Loucy (cell line): ENCODE measurements at regions not wholly inside any gene's neighbourhood (a gene's known extent, or its start where the extent isn't known, plus 50 kb on each side); places are given as distances from the start of the nearest gene placed in this dataset.

Experiments
- H2AFZ ChIP-seq: fragments of 200-600 bp; sonication (generic); 2 replicates; pipeline ENCODE4 v1.6.0; 2016; ENCODE audit warnings: antibody characterized with exemption, mild to moderate bottlenecking, low read length, moderate library complexity
- H3F3A ChIP-seq: fragments of 200-600 bp; 2 replicates; pipeline ENCODE4 v1.6.0; 2016; ENCODE audit warnings: antibody characterized with exemption, low read depth, mild to moderate bottlenecking
- H3K27me3 ChIP-seq: fragments of 200-600 bp; sonication (generic); 2 replicates; pipeline ENCODE4 v1.6.1; 2014; ENCODE audit warnings: low read length, mild to moderate bottlenecking; ENCODE audit not compliant: insufficient read depth, poor library complexity, severe bottlenecking
- H3K36me3 ChIP-seq: fragments of 200-600 bp; sonication (generic); 2 replicates; pipeline ENCODE4 v1.6.1; 2016; ENCODE audit warnings: low read length; ENCODE audit not compliant: insufficient read depth
- H3K4me1 ChIP-seq: fragments of 200-600 bp; sonication (generic); 2 replicates; pipeline ENCODE4 v1.5.1; 2014; ENCODE audit warnings: low read length, mild to moderate bottlenecking; ENCODE audit not compliant: insufficient read depth, poor library complexity, severe bottlenecking
- H3K4me2 ChIP-seq: fragments of 200-600 bp; sonication (generic); 2 replicates; pipeline ENCODE4 v1.6.0; 2014; ENCODE audit warnings: antibody characterized with exemption, low read length, low read depth, mild to moderate bottlenecking; ENCODE audit not compliant: poor library complexity, severe bottlenecking
- H3K4me3 ChIP-seq: fragments of 200-600 bp; sonication (generic); 2 replicates; pipeline ENCODE4 v1.5.1; 2014; ENCODE audit warnings: low read length, mild to moderate bottlenecking, mixed read lengths; ENCODE audit not compliant: poor library complexity, severe bottlenecking
- H3K79me2 ChIP-seq: fragments of 200-600 bp; sonication (generic); 2 replicates; pipeline ENCODE4 v1.6.1; 2014; ENCODE audit warnings: low read length; ENCODE audit not compliant: insufficient read depth
- H3K9ac ChIP-seq: fragments of 200-600 bp; sonication (generic); 2 replicates; pipeline ENCODE4 v1.6.0; 2014; ENCODE audit warnings: mild to moderate bottlenecking, low read depth, low read length, moderate library complexity; ENCODE audit not compliant: poor library complexity, severe bottlenecking
- H3K9me2 ChIP-seq: fragments of 200-600 bp; sonication (generic); replicated peaks from 2 replicates; pipeline ENCODE4 v1.6.1; 2016; ENCODE audit warnings: low read depth, low read length, mixed read lengths
- H3K9me3 ChIP-seq: fragments of 200-600 bp; sonication (generic); 2 replicates; pipeline ENCODE4 v1.6.1; 2014; ENCODE audit warnings: mild to moderate bottlenecking, antibody characterized with exemption, low read length, low read depth; ENCODE audit not compliant: insufficient read depth
- H4K20me1 ChIP-seq: fragments of 200-600 bp; sonication (generic); 2 replicates; pipeline ENCODE4 v1.6.0; 2014; ENCODE audit warnings: antibody characterized with exemption, low read length, mild to moderate bottlenecking; ENCODE audit not compliant: insufficient read depth, poor library complexity, severe bottlenecking
- EZH2phosphoT487 ChIP-seq: fragments of 200-600 bp; IDR thresholded peaks from 2 replicates; pipeline ENCODE4 v1.6.1; 2018; ENCODE audit warnings: antibody characterized with exemption, mild to moderate bottlenecking, moderate library complexity, borderline replicate concordance
- TF ChIP-seq, protein P1 (sequence below): fragments of 200-600 bp; sonication (generic); conservative IDR thresholded peaks from 2 replicates; pipeline ENCODE4 v1.5.1; 2014; ENCODE audit warnings: mild to moderate bottlenecking, antibody characterized with exemption, low read length

DNA sequence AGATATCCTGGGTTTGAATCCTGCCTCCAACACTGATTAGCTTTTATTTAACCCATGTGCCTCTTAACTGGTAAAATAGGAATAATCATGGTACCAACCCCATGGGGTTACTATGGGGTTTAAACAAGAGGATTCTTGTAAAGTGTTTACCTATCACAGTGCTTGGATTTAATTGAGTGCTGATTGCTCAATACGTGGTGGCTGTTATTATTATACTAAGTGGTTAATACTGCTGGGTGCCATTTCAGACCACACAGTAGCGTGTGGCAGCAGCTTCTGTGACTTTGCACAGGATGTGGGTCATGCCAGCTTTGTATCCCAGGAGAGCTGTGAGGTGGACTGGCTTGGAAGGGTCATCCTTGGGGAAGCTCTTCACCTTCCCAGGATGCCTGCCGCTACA, 177.2 kb downstream of the SEC23IP start:
- H3K4me2 ChIP-seq: no peak overlapping the region
- no peaks in the 10 kb centered on the region for H3K9me2 ChIP-seq
- H3F3A ChIP-seq: no peaks in the 10 kb centered on the region
- no peaks in the 10 kb centered on the region for H4K20me1 ChIP-seq
- H3K4me1 ChIP-seq: no peaks in the 10 kb centered on the region
- no peaks in the 10 kb centered on the region; the same call in 1 of the 2 replicates for H3K9me3 ChIP-seq
- H3K79me2 ChIP-seq: no peaks in the 10 kb centered on the region
- no peaks in the 10 kb centered on the region for H3K36me3 ChIP-seq
- H2AFZ ChIP-seq: no peak overlapping the region
- H3K9ac ChIP-seq: no peak overlapping the region
- TF ChIP-seq, protein P1, sequence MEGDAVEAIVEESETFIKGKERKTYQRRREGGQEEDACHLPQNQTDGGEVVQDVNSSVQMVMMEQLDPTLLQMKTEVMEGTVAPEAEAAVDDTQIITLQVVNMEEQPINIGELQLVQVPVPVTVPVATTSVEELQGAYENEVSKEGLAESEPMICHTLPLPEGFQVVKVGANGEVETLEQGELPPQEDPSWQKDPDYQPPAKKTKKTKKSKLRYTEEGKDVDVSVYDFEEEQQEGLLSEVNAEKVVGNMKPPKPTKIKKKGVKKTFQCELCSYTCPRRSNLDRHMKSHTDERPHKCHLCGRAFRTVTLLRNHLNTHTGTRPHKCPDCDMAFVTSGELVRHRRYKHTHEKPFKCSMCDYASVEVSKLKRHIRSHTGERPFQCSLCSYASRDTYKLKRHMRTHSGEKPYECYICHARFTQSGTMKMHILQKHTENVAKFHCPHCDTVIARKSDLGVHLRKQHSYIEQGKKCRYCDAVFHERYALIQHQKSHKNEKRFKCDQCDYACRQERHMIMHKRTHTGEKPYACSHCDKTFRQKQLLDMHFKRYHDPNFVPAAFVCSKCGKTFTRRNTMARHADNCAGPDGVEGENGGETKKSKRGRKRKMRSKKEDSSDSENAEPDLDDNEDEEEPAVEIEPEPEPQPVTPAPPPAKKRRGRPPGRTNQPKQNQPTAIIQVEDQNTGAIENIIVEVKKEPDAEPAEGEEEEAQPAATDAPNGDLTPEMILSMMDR: no peak
- no peaks in the 10 kb centered on the region for H3K27me3 ChIP-seq
- no peak overlapping the region for H3K4me3 ChIP-seq

DNA sequence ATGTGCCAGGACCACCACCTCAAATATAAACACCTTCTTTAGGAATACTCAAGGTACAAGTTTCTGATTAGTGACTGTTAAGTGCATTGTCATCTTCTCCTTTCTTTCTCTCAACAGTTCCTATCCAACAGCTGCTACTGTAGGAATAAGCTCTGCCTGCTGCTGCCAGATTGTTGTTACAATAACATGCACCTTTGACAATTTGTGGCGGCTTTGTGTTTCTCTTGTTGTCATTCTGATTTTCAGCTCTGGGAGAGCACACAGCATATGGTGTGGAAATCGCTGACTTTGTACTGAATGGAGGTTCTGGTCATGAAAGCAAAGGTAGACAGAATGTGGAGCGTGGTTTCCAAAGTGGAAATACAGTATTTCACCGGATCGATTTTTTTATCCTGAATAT, 182.8 kb downstream of the SEC23IP start:
- H3F3A ChIP-seq: no peaks in the 10 kb centered on the region
- no peak overlapping the region for H3K4me3 ChIP-seq
- H3K79me2 ChIP-seq: no peaks in the 10 kb centered on the region
- H2AFZ ChIP-seq: no peak overlapping the region
- H3K4me1 ChIP-seq: no peaks in the 10 kb centered on the region
- no peaks in the 10 kb centered on the region for H4K20me1 ChIP-seq
- H3K36me3 ChIP-seq: no peaks in the 10 kb centered on the region
- no peaks in the 10 kb centered on the region; the same call in 1 of the 2 replicates for H3K9me3 ChIP-seq
- no peak for TF ChIP-seq EZH2phosphoT487
- TF ChIP-seq, protein P1: no peak
- no peaks in the 10 kb centered on the region for H3K27me3 ChIP-seq
- no peak overlapping the region for H3K4me2 ChIP-seq
- no peaks in the 10 kb centered on the region for H3K9me2 ChIP-seq
- no peak overlapping the region for H3K9ac ChIP-seq

DNA sequence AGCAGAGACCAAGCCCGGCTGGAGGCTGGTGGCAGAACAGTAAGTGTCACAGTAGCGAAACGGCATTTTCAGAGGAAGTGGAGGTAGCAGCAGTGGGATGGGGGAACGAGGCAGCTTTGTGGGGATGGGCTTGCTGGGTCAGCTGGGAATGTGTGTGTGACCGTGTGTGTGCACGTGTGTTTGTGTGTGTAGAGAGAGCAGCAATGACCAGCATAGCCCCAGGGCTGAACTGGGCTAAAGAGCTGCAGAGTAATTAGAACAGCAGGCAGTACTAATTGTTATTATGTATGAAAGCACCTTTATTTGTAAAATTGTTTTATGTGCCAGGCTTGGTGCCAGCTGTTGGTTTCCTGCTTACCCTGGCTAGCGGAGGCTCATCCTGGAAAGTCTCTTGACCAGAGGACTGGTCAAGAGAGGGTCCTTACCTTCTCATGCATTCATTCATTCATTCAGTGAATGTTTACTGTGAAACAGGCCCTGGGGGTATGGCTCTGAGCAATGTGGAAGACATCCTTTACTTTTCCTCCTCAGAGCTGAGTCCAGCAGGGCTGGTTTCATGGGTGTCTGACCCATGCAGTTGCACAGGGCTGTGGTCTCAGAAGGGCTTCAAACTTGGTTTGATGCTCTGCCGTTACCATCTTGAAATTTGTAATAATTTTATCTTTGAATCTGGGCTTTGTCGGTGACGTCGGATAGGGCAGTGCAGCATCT, 184.6 kb downstream of the SEC23IP start:
- Histone ChIP-seq H3K79me2 (no peaks in the 10 kb centered on the region), H3K4me2 (no peak overlapping the region), H2AFZ (no peak overlapping the region), H3F3A (no peaks in the 10 kb centered on the region), H3K9ac (no peak overlapping the region), H3K27me3 (no peaks in the 10 kb centered on the region), H3K36me3 (no peaks in the 10 kb centered on the region), H3K4me1 (no peaks in the 10 kb centered on the region), H3K4me3 (no peak overlapping the region), H3K9me2 (no peaks in the 10 kb centered on the region), H4K20me1 (no peaks in the 10 kb centered on the region), H3K9me3 (no peaks in the 10 kb centered on the region; the same call in 1 of the 2 replicates)
- TF ChIP-seq, protein P1: no peak
- TF ChIP-seq EZH2phosphoT487: no peak
